Sigmoid colon (tissue), 6 donors: ENCODE measurements at regions not wholly inside any gene's neighbourhood (a gene's known extent, or its start where the extent isn't known, plus 50 kb on each side); places are given as distances from the start of the nearest gene placed in this dataset.

ENCODE experiments used
- DNase-seq: peaks from one replicate; pipeline ENCODE4 v3.0.0-alpha.2; 2019
- H3K27ac ChIP-seq, 4 donors: fragments of 200-600 bp; sonication (generic); one replicate each; pipeline ENCODE4 v1.5.1; 2016 to 2019; ENCODE audit warnings: mild to moderate bottlenecking in 1 of 4
- H3K27me3 ChIP-seq, 3 donors: fragments of 200-600 bp; sonication (generic); one replicate each; pipeline ENCODE4 v1.5.1; 2019; ENCODE audit warnings: mild to moderate bottlenecking in 1 of 3
- H3K36me3 ChIP-seq, 4 donors: fragments of 200-600 bp; sonication (generic); one replicate each; pipeline ENCODE4 v1.5.1; 2016 to 2019
- H3K4me1 ChIP-seq, 4 donors: fragments of 200-600 bp; sonication (generic); one replicate each; pipeline ENCODE4 v1.5.1; 2017 to 2019
- H3K4me3 ChIP-seq, 4 donors: fragments of 200-600 bp; sonication (generic); one replicate each; pipeline ENCODE4 v1.5.1; 2017 to 2019; ENCODE audit warnings: mild to moderate bottlenecking in 2 of 4, moderate library complexity in 1 of 4
- H3K9me3 ChIP-seq, 4 donors: fragments of 200-600 bp in 3 of 4; sonication (generic) in 3 of 4; one replicate each; pipeline versions ENCODE4 v1.5.1 to v1.6.1; 2013 to 2019
- CTCF ChIP-seq, 4 experiments: fragments of 450-650 bp in 3 of 4; fragments of 200-600 bp in 1 of 4; IDR thresholded peaks; one replicate each; pipeline ENCODE4 v1.5.1; 2016 to 2019; ENCODE audit warnings: antibody characterized with exemption in 4 of 4, mild to moderate bottlenecking in 3 of 4, moderate library complexity in 2 of 4
- EP300 ChIP-seq, 4 donors: sonication (generic); formaldehyde crosslinking; IDR thresholded peaks; one replicate each; pipeline ENCODE4 v1.6.1; 2017; ENCODE audit warnings: antibody characterized with exemption in 4 of 4
- POLR2A ChIP-seq, 2 donors: fragments of 450-650 bp; IDR thresholded peaks; one replicate each; pipeline ENCODE4 v1.6.1; 2016; ENCODE audit warnings: antibody characterized with exemption in 2 of 2, mild to moderate bottlenecking in 2 of 2, moderate library complexity in 2 of 2
- POLR2AphosphoS5 ChIP-seq, 4 donors: sonication (generic); formaldehyde crosslinking; IDR thresholded peaks; one replicate each; pipeline ENCODE4 v1.6.1; 2017; ENCODE audit warnings: antibody characterized with exemption in 4 of 4
- WGBS, 2 donors: extraction: QIAGEN DNeasy Blood & Tissue Kit; methylation state at CpG; one replicate each; pipeline ENCODE4 v1.1.7; 2013; 5-methylcytosine and 5-hydroxymethylcytosine counted together
- intact Hi-C: fragments of 100-400 bp; cut with DNase I; formaldehyde crosslinking; loops from one replicate; pipeline ENCODE4 v1.15.1; 2023
- donor health status: healthy with polysubstance abuse.
- donor health status: healthy.

DNA sequence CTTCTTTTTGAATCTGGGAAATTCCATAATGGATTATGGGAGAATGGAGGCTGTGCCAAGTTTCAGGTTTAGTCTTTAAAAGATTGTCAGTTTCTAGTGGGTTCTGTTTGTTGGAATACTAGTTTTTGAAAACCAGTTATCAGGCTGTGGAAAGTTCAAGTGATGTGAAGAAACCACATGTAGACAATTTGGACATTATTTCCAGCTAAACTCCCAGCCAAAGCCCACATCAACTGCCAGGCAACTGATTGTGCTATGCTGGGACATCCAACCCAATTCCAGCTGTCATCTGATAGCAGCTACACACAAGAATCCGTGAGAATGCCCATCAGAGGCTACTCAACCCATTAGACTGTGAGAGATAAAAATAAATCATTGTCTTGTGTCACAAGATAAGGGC is 546.1 kb upstream of the ADAMTS5 start:
- intact Hi-C loops: no loop called here
- 76 to 80% methylated on average over 1 of the region's 1 CpG for WGBS, 2 donors

DNA sequence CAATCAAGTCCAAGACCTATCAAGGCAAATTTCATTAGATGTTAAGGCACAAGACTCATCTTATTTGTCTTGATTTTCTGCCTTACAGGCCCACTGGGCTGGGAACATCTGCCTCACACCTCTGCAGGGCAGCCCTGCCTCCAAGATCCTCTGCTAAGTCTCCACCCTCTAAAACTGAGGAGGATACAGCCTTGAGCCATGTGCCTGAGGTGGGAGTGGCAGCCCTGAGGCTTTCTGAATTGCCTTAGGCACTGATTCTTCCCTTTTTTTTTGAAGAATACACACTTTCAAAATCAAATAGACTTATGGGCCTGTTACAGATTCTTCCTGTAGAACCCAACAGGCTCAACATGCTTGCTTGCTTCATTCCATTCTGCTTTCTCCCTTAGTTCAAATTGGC is 544.3 kb upstream of the ADAMTS5 start:
- no peak for DNase-seq
- Histone ChIP-seq H3K27me3 (no peaks in the 10 kb centered on the region), H3K36me3 (no peaks in the 10 kb centered on the region), H3K9me3 (no peaks in the 10 kb centered on the region), H3K27ac (no peak overlapping the region), H3K4me3 (no peak overlapping the region), H3K4me1 (no peaks in the 10 kb centered on the region)
- TF ChIP-seq POLR2A (IDR thresholded peaks at IDR 0.05): no peak
- TF ChIP-seq CTCF (IDR thresholded peaks at IDR 0.05): no peak
- no peak for TF ChIP-seq POLR2AphosphoS5 (IDR thresholded peaks at IDR 0.05)
- TF ChIP-seq EP300 (IDR thresholded peaks at IDR 0.05): no peak
- intact Hi-C loops: no loop called here

More for the DNA sequence above, 546.1 kb upstream of the ADAMTS5 start:
- no peaks in the 10 kb centered on the region for H3K36me3 ChIP-seq
- H3K27me3 ChIP-seq: no peaks in the 10 kb centered on the region
- H3K27ac ChIP-seq: no peak overlapping the region
- no peak for DNase-seq
- no peaks in the 10 kb centered on the region for H3K4me1 ChIP-seq
- TF ChIP-seq POLR2A (IDR thresholded peaks at IDR 0.05) (no peak), POLR2AphosphoS5 (IDR thresholded peaks at IDR 0.05) (no peak), CTCF (IDR thresholded peaks at IDR 0.05) (no peak), EP300 (IDR thresholded peaks at IDR 0.05) (no peak)
- peaks cover 0 to 2% (median 0%) of the 10 kb centered on the region in 4 donors for H3K9me3 ChIP-seq
- no peak overlapping the region for H3K4me3 ChIP-seq

DNA sequence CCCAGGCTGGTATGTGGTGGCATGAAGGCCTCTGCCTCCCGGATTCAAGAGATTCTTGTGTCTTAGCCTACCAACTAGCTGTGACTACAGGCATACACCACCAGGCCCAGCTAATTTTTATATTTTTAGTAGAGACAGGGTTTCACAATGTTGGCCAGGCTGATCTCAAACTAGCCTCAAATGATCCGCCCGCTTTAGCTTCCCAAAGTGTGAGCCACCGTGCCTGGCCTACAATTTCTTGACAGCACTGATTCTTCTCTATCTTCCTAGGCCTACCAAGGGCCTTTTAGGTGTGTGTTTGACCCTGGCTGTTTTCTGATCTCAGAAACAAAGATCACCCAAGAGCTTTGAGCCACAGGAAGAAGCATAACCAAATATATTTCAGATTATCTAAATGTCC is 540.8 kb upstream of the ADAMTS5 start:
- H3K27ac ChIP-seq: no peak overlapping the region
- intact Hi-C loops: no loop called here
- DNase-seq: no peak
- H3K9me3 ChIP-seq: no peaks in the 10 kb centered on the region
- H3K27me3 ChIP-seq: no peaks in the 10 kb centered on the region
- TF ChIP-seq EP300 (IDR thresholded peaks at IDR 0.05) (no peak), POLR2AphosphoS5 (IDR thresholded peaks at IDR 0.05) (no peak), POLR2A (IDR thresholded peaks at IDR 0.05) (no peak), CTCF (IDR thresholded peaks at IDR 0.05) (no peak)
- 93 to 95% methylated on average over 4 of the region's 4 CpGs for WGBS, 2 donors
- no peaks in the 10 kb centered on the region for H3K36me3 ChIP-seq
- no peak overlapping the region for H3K4me3 ChIP-seq
- peaks cover 0 to 11% (median 3%) of the 10 kb centered on the region in 4 donors for H3K4me1 ChIP-seq

DNA sequence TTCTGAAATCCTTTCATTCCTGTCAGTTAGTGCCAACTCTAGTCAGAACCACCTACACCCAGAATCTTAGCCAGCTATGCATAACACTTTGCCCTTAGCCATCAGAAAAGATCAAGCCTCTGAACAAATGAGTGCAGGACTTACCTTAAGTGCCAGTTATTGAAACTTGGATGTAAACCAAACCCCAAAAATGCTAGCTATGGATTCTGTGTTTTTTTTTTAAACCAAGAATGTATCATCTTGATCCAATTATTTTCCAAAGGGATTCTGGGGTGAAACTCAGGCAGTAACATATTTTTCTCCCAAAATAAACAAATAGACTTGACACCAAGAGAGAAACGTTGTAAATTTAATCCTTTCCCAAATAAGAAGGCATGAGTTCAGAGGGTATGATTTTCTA is 538.6 kb upstream of the ADAMTS5 start:
- Histone ChIP-seq H3K27me3 (no peaks in the 10 kb centered on the region), H3K36me3 (no peaks in the 10 kb centered on the region), H3K27ac (no peak overlapping the region), H3K4me1 (peaks cover 0 to 11% (median 3%) of the 10 kb centered on the region in 4 donors), H3K4me3 (no peak overlapping the region), H3K9me3 (no peaks in the 10 kb centered on the region)
- WGBS, 2 donors: 34 to 52% methylated on average over 1 of the region's 1 CpG
- intact Hi-C loops: no loop called here
- TF ChIP-seq CTCF (IDR thresholded peaks at IDR 0.05) (no peak), POLR2A (IDR thresholded peaks at IDR 0.05) (no peak), EP300 (IDR thresholded peaks at IDR 0.05) (no peak), POLR2AphosphoS5 (IDR thresholded peaks at IDR 0.05) (no peak)
- DNase-seq: no peak

- H3K27me3 ChIP-seq: no peaks in the 10 kb centered on the region
- 71 to 85% methylated on average over 3 of the region's 3 CpGs for WGBS, 2 donors
- no peak overlapping the region for H3K27ac ChIP-seq
- H3K4me1 ChIP-seq: peaks cover 0 to 11% (median 8%) of the 10 kb centered on the region in 4 donors
- H3K36me3 ChIP-seq: no peaks in the 10 kb centered on the region
- no peaks in the 10 kb centered on the region for H3K9me3 ChIP-seq
- TF ChIP-seq CTCF (IDR thresholded peaks at IDR 0.05) (no peak), EP300 (IDR thresholded peaks at IDR 0.05) (no peak)
- DNase-seq: no peak
- no peak overlapping the region for H3K4me3 ChIP-seq
- intact Hi-C loops: no loop called here
These were observed 535.9 kb upstream of the ADAMTS5 start for GRCh38 chr21:27502801-27503200.
